ENCODE measurements at regions not wholly inside any gene's neighbourhood (a gene's known extent, or its start where the extent isn't known, plus 50 kb on each side); places are given as distances from the start of the nearest gene placed in this dataset.
A peak's percentile ranks its signal among the peaks of the same experiment; 100 is the strongest.

DNA sequence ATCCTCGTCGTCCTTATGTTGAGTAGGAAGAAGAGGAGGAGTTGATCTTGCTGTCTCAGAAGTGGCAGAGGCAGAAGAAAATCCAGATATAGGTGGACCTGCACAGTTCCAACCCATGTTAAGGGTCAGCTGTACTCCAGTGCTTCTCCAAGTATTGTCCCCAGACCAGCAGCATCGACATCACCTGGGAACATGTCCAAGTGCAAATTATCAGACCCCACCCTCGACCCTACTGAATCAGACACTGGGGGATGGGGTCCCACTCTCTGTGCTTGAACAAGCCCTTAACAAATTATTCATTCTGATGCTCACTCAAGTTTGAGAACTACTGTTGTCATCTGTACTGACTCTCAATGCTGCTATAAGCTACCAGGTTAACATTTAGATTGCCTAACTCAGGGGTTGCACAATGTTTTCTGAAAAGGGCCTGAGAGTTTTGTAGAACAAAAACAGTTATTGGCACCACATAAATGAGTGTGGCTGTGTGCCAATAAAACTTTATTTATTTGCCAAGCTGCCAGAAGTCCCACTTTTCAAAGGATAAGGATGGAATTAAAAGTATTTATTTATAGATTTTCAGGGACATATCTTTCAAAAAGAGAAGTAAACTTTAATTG is 226.7 kb upstream of the IPO5 start:
- no peaks in the 10 kb centered on the region for H3K9me3 ChIP-seq
- no peaks in the 10 kb centered on the region for H3K27me3 ChIP-seq

GRCh38 chr13:97727991-97728390 is 225.5 kb upstream of the IPO5 start:
- Histone ChIP-seq H3K27me3 (no peaks in the 10 kb centered on the region), H3K9me3 (no peaks in the 10 kb centered on the region), H3K4me3 (no peak overlapping the region), H3K4me1 (peaks cover 0 to 26% (median 2%) of the 10 kb centered on the region in 4 donors), H3K27ac (peak overlapping the region; percentile 37 to 50), H3K36me3 (no peaks in the 10 kb centered on the region)
- no peak for DNase-seq
- TF ChIP-seq CTCF (IDR thresholded peaks at IDR 0.05), result no peak
- intact Hi-C loops (cut with DNase I; ENCODE audit: low total_unique reads), result loop anchor here (5.0 kb wide), 1 partner anchor 54 kb away; no protein-coding TSS in a partner anchor

More for the DNA sequence above, 226.7 kb upstream of the IPO5 start:
- TF ChIP-seq CTCF (IDR thresholded peaks at IDR 0.05), result no peak
- H3K36me3 ChIP-seq, result no peaks in the 10 kb centered on the region
- DNase-seq, result no peak
- H3K4me1 ChIP-seq, result peaks cover 0 to 26% (median 2%) of the 10 kb centered on the region in 4 donors
- H3K4me3 ChIP-seq, result no peak overlapping the region
- intact Hi-C loops (cut with DNase I; ENCODE audit: low total_unique reads), result loop anchor here (5.0 kb wide), 1 partner anchor 56 kb away; no protein-coding TSS in a partner anchor
- H3K27ac ChIP-seq, result peak overlapping the region; percentile 37 to 50

GRCh38 chr13:97736436-97736835 is 217.0 kb upstream of the IPO5 start:
- intact Hi-C loops (cut with DNase I; ENCODE audit: low total_unique reads), result no loop called here

GRCh38 chr13:97742084-97742483 is 211.4 kb upstream of the IPO5 start:
- Histone ChIP-seq H3K4me1 (peaks cover 0 to 10% (median 2%) of the 10 kb centered on the region in 4 donors), H3K27me3 (no peaks in the 10 kb centered on the region), H3K27ac (no peak overlapping the region), H3K4me3 (no peak overlapping the region), H3K36me3 (no peaks in the 10 kb centered on the region), H3K9me3 (no peaks in the 10 kb centered on the region)
- DNase-seq, result no peak
- TF ChIP-seq CTCF (IDR thresholded peaks at IDR 0.05), result no peak
- intact Hi-C loops (cut with DNase I; ENCODE audit: low total_unique reads), result no loop called here

More at GRCh38 chr13:97736436-97736835, 217.0 kb upstream of the IPO5 start:
- no peak for TF ChIP-seq CTCF (IDR thresholded peaks at IDR 0.05)
- DNase-seq, result no peak
- H3K4me1 ChIP-seq, result no peaks in the 10 kb centered on the region
- H3K27me3 ChIP-seq, result no peaks in the 10 kb centered on the region
- H3K9me3 ChIP-seq, result no peaks in the 10 kb centered on the region
- no peak overlapping the region for H3K4me3 ChIP-seq
- no peak overlapping the region for H3K27ac ChIP-seq
- no peaks in the 10 kb centered on the region for H3K36me3 ChIP-seq

- Histone ChIP-seq H3K4me3 (no peak overlapping the region), H3K4me1 (peaks cover 0 to 10% (median 2%) of the 10 kb centered on the region in 4 donors), H3K27ac (no peak overlapping the region), H3K9me3 (no peaks in the 10 kb centered on the region), H3K27me3 (no peaks in the 10 kb centered on the region), H3K36me3 (no peaks in the 10 kb centered on the region)
- no peak for DNase-seq
- intact Hi-C loops (cut with DNase I; ENCODE audit: low total_unique reads), result no loop called here
- TF ChIP-seq CTCF (IDR thresholded peaks at IDR 0.05), result no peak
Measured at GRCh38 chr13:97743938-97744337, 209.5 kb upstream of the IPO5 start.
